Endothelial cell of umbilical vein (primary cell): ENCODE measurements at regions not wholly inside any gene's neighbourhood (a gene's known extent, or its start where the extent isn't known, plus 50 kb on each side); places are given as distances from the start of the nearest gene placed in this dataset.

Experiments
- BruUV-seq: library from RNA; stranded (reverse); fragments of 400-500 nt; replicated peaks from 2 replicates; lab custom pipeline; 2021; lab: Mats Ljungman, UMichigan
- CTCF ChIA-PET: fragments of 300-600, 350-600 bp; sonication (Branson Sonifier 250); formaldehyde crosslinking; loops from one replicate; lab custom pipeline; 2021; ENCODE audit warnings: antibody characterized with exemption, inconsistent platforms; lab: Charles Lee
- POLR2A ChIA-PET: fragments of 300-600, 350-600 bp; sonication (Branson Sonifier 250); formaldehyde crosslinking; loops from one replicate; lab custom pipeline; 2021; ENCODE audit warnings: antibody characterized with exemption, inconsistent platforms; lab: Charles Lee
- DNase-seq: peaks from one replicate; pipeline ENCODE4 v3.0.0-alpha.2; 2011; ENCODE audit warnings: low read depth, low spot score
- FAIRE-seq: peaks from 2 replicates; lab custom pipeline; 2011; peaks lifted over from hg19 to GRCh38; lab: Jason Lieb, UNC
- H2AFZ ChIP-seq: 2 replicates; pipeline ENCODE4 v1.6.0; 2012; ENCODE audit warnings: low read depth, low read length, control low read depth, inconsistent platforms
- H3K27ac ChIP-seq: 2 replicates; pipeline ENCODE4 v1.5.1; 2011; ENCODE audit warnings: low read depth, mild to moderate bottlenecking, control low read depth, low read length, moderate library complexity; ENCODE audit not compliant: insufficient read depth
- H3K27me3 ChIP-seq, 2 experiments: 2 replicates each; pipeline versions ENCODE4 v1.6.0 to v1.6.1; 2011; ENCODE audit warnings: low read length in 2 of 2, mixed read lengths in 1 of 2; ENCODE audit not compliant: control insufficient read depth in 2 of 2, insufficient read depth in 2 of 2
- H3K36me3 ChIP-seq, 2 experiments: 2 replicates in 1 of 2; 3 replicates in 1 of 2; pipeline ENCODE4 v1.5.1; 2011; ENCODE audit warnings: low read length in 2 of 2, mild to moderate bottlenecking in 1 of 2, moderate library complexity in 1 of 2; ENCODE audit not compliant: control insufficient read depth in 2 of 2, insufficient read depth in 2 of 2; ENCODE audit errors: extremely low read depth in 1 of 2
- H3K4me1 ChIP-seq: 3 replicates; pipeline ENCODE4 v1.5.1; 2011; ENCODE audit warnings: mild to moderate bottlenecking, low read length; ENCODE audit not compliant: control insufficient read depth, insufficient read depth; ENCODE audit errors: extremely low read depth
- H3K4me2 ChIP-seq: 2 replicates; pipeline ENCODE4 v1.6.1; 2011; ENCODE audit warnings: low read length, control low read depth, mixed read lengths; ENCODE audit not compliant: insufficient read depth
- H3K4me3 ChIP-seq, 3 experiments: fragments of 200-600 bp in 1 of 3; sonication (generic), shearing (Covaris generic) in 1 of 3; replicated peaks in 1 of 3; 2 replicates each; pipeline ENCODE4 v1.5.1; 2011 to 2016; ENCODE audit warnings: control low read depth in 3 of 3, low read length in 3 of 3, mild to moderate bottlenecking in 2 of 3, inconsistent platforms in 1 of 3, low read depth in 1 of 3, moderate library complexity in 1 of 3; ENCODE audit not compliant: insufficient read depth in 1 of 3
- H3K79me2 ChIP-seq: 2 replicates; pipeline ENCODE4 v1.6.0; 2012; ENCODE audit warnings: low read length, inconsistent platforms; ENCODE audit not compliant: control insufficient read depth, insufficient read depth
- H3K9ac ChIP-seq: replicated peaks from 2 replicates; pipeline ENCODE3; 2011; ENCODE audit warnings: low read length, control low read depth; ENCODE audit not compliant: insufficient read depth; ENCODE audit errors: extremely low read depth
- H3K9me1 ChIP-seq: replicated peaks from 3 replicates; pipeline ENCODE4 v1.6.0; 2011; ENCODE audit warnings: mild to moderate bottlenecking, low read length; ENCODE audit not compliant: control insufficient read depth, insufficient read depth; ENCODE audit errors: extremely low read depth
- H3K9me3 ChIP-seq: replicated peaks from 2 replicates; pipeline ENCODE4 v1.5.1; 2012; ENCODE audit warnings: low read length, inconsistent platforms; ENCODE audit not compliant: control insufficient read depth, insufficient read depth
- H4K20me1 ChIP-seq: replicated peaks from 2 replicates; pipeline ENCODE3; 2011; ENCODE audit warnings: mild to moderate bottlenecking, low read length; ENCODE audit not compliant: control insufficient read depth, insufficient read depth; ENCODE audit errors: extremely low read depth
- CTCF ChIP-seq, 2 donors: IDR thresholded peaks; 1 replicate in 1 of 2; 2 replicates in 1 of 2; pipeline ENCODE4 v1.5.1; 2011; ENCODE audit warnings: low read length in 2 of 2, mild to moderate bottlenecking in 2 of 2, moderate library complexity in 2 of 2, control low read depth in 1 of 2, inconsistent platforms in 1 of 2, low read depth in 1 of 2; ENCODE audit not compliant: insufficient read depth in 1 of 2; ENCODE audit errors: extremely low read depth in 1 of 2
- EZH2 ChIP-seq: IDR thresholded peaks from 2 replicates; pipeline ENCODE4 v1.6.1; 2012; ENCODE audit warnings: borderline replicate concordance, low read depth, mild to moderate bottlenecking, moderate library complexity, low read length, inconsistent platforms; ENCODE audit not compliant: severe bottlenecking
- FOS ChIP-seq: IDR thresholded peaks from 2 replicates; pipeline ENCODE4 v1.6.1; 2011; ENCODE audit warnings: mild to moderate bottlenecking, low read length, moderate library complexity, borderline replicate concordance; ENCODE audit not compliant: insufficient read depth
- GATA2 ChIP-seq: IDR thresholded peaks from 2 replicates; pipeline ENCODE4 v1.7.0; 2011; ENCODE audit warnings: low read depth, mild to moderate bottlenecking, moderate library complexity, mixed read lengths, low read length; ENCODE audit not compliant: insufficient read length, insufficient read depth
- JUN ChIP-seq: IDR thresholded peaks from 2 replicates; pipeline ENCODE4 v1.6.1; 2011; ENCODE audit warnings: borderline replicate concordance, low read depth; ENCODE audit not compliant: insufficient read length, insufficient read depth
- MAX ChIP-seq: IDR thresholded peaks from 2 replicates; pipeline ENCODE4 v1.6.1; 2011; ENCODE audit not compliant: insufficient read depth, insufficient read length
- MYC ChIP-seq: IDR thresholded peaks from one replicate; pipeline ENCODE4 v1.6.1; 2011; ENCODE audit warnings: mild to moderate bottlenecking, low read depth, low read length
- POLR2A ChIP-seq: IDR thresholded peaks from 2 replicates; pipeline ENCODE4 v1.6.1; 2012; ENCODE audit warnings: low read depth, mild to moderate bottlenecking, control low read depth, low read length
- POLR2AphosphoS5 ChIP-seq: IDR thresholded peaks from 2 replicates; pipeline ENCODE4 v1.6.1; 2012; ENCODE audit warnings: low read depth, mild to moderate bottlenecking, control low read depth, low read length, moderate library complexity; ENCODE audit not compliant: insufficient read depth
- dilution Hi-C: fragments of 300-500 bp; cut with MboI; formaldehyde crosslinking; loops from one replicate; pipeline ENCODE4 v1.15.0; 2019; ENCODE audit warnings: low sequenced_read_pairs; ENCODE audit not compliant: extremely low pct_ligation_motif_present
- intact Hi-C: fragments of 100-400 bp; cut with micrococcal nuclease; formaldehyde crosslinking; loops from one replicate; pipeline ENCODE4 v1.10.0; 2022

GRCh38 chr2:180195847-180196246 is 188.8 kb upstream of the CWC22 start:
- no peak overlapping the region for H2AFZ ChIP-seq
- dilution Hi-C loops: no loop called here
- intact Hi-C loops: no loop called here
- H3K9me3 ChIP-seq: no peaks in the 10 kb centered on the region
- H3K79me2 ChIP-seq: no peaks in the 10 kb centered on the region
- H3K4me2 ChIP-seq: no peak overlapping the region
- H3K36me3 ChIP-seq: no peaks in the 10 kb centered on the region
- no peak overlapping the region for H3K27ac ChIP-seq
- POLR2A ChIA-PET: no interaction called here
- no peak overlapping the region for H3K9ac ChIP-seq
- H3K27me3 ChIP-seq: peaks cover 0 to 7% of the 10 kb centered on the region in 2 experiments
- H4K20me1 ChIP-seq: no peaks in the 10 kb centered on the region
- no peak for FAIRE-seq
- no peaks in the 10 kb centered on the region for H3K4me1 ChIP-seq
- CTCF ChIA-PET: no interaction called here
- no TSS peak for BruUV-seq
- H3K9me1 ChIP-seq: no peaks in the 10 kb centered on the region
- TF ChIP-seq CTCF (IDR thresholded peaks at IDR 0.05; ENCODE audit: extremely low read depth in 1 of 2, insufficient read depth in 1 of 2, low read depth in 1 of 2, low read length in 2 of 2) (no peak), MYC (no peak), GATA2 (no peak), FOS (no peak)
- no peak for DNase-seq
- H3K4me3 ChIP-seq: no peak overlapping the region

DNA sequence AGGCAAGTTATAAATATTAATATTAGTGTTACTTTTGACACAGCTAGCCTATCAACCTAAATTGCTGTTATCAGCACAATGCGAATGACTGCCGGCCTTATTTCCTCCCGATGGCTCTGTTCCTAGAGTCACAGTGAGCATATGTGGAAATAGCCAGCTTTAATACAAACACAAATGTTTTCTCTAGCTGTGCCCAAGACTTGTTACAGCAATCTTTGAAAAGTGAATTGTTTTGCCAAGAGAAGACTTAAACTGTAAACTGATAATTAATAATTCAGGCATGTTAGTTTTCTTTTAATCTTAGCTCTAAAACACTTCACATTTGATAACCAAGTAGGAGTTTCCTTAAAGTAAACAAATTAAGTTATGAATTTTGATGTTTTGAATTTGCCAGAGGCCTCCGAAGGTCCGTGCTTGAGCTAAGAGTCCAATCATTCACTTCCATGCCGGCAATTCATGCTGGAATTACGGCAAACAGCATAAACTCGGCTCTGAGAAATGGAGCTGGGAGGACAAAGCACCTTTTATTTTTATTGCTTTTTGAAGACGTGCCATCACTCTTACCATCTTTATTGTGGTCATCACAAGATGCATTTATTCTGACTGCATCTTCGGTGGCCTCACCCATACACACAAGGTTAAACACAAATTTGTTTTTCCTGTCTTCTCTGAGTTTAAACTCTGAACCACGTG is 184.5 kb upstream of the CWC22 start:
- H2AFZ ChIP-seq: no peak overlapping the region

More for the DNA sequence above, 184.5 kb upstream of the CWC22 start:
- ChIA-PET CTCF (interaction anchor here (1.0 kb wide), 1 partner anchor 13 kb away, joined by 3 read pairs; no protein-coding TSS in a partner anchor), POLR2A (no interaction called here)
- DNase-seq (peak; percentile 1), FAIRE-seq (no peak)
- H3K79me2 ChIP-seq: no peaks in the 10 kb centered on the region
- H3K4me1 ChIP-seq: no peaks in the 10 kb centered on the region
- no peaks in the 10 kb centered on the region for H3K36me3 ChIP-seq
- H4K20me1 ChIP-seq: no peaks in the 10 kb centered on the region
- intact Hi-C loops: no loop called here
- dilution Hi-C loops: no loop called here
- no peaks in the 10 kb centered on the region for H3K9me1 ChIP-seq
- H3K9me3 ChIP-seq: no peaks in the 10 kb centered on the region
- no TSS peak for BruUV-seq
- H3K27ac ChIP-seq: no peak overlapping the region
- H3K4me3 ChIP-seq: no peak overlapping the region
- no peak overlapping the region for H3K9ac ChIP-seq
- H3K4me2 ChIP-seq: no peak overlapping the region
- peaks cover 0 to 8% of the 10 kb centered on the region in 2 experiments for H3K27me3 ChIP-seq
- no peak for TF ChIP-seq POLR2A
- TF ChIP-seq MYC: no peak
- no peak for TF ChIP-seq GATA2
- no peak for TF ChIP-seq JUN
- TF ChIP-seq EZH2: no peak
- no peak for TF ChIP-seq POLR2AphosphoS5
- TF ChIP-seq CTCF (IDR thresholded peaks at IDR 0.05; ENCODE audit: extremely low read depth in 1 of 2, insufficient read depth in 1 of 2, low read depth in 1 of 2, low read length in 2 of 2): no peak
- no peak for TF ChIP-seq MAX
- TF ChIP-seq FOS: no peak
